ENCODE measurements at regions not wholly inside any gene's neighbourhood (a gene's known extent, or its start where the extent isn't known, plus 50 kb on each side); places are given as distances from the start of the nearest gene placed in this dataset.

GRCh38 chr2:146709004-146709403 lies 1135.8 kb upstream of the ACVR2A start:
- TF ChIP-seq CTCF (IDR thresholded peaks at IDR 0.05) (no peak), POLR2AphosphoS5 (IDR thresholded peaks at IDR 0.05) (no peak), EP300 (IDR thresholded peaks at IDR 0.05) (no peak)

Measured in sigmoid colon (tissue), 4 donors.